Smooth muscle cell of the brain vasculature (primary cell): ENCODE measurements at regions not wholly inside any gene's neighbourhood (a gene's known extent, or its start where the extent isn't known, plus 50 kb on each side); places are given as distances from the start of the nearest gene placed in this dataset.

Experiments used
- DNase-seq: peaks from one replicate; pipeline ENCODE4 v3.0.0-alpha.2; 2012; ENCODE audit warnings: low read depth, low spot score

- DNase-seq, result no peak
Observed at GRCh38 chr15:97473627-97474026, 486.9 kb upstream of the ARRDC4 start.

GRCh38 chr15:97479957-97480356, 480.5 kb upstream of the ARRDC4 start:
- no peak for DNase-seq

- no peak for DNase-seq
Observed at GRCh38 chr15:97482521-97482920, 478.0 kb upstream of the ARRDC4 start.

- no peak for DNase-seq
Observed at GRCh38 chr15:97483232-97483631, 477.3 kb upstream of the ARRDC4 start.

- no peak for DNase-seq
Observed at GRCh38 chr15:97490429-97490828, 470.1 kb upstream of the ARRDC4 start.

GRCh38 chr15:97501291-97501690, 459.2 kb upstream of the ARRDC4 start:
- no peak for DNase-seq

GRCh38 chr15:97502038-97502437, 458.5 kb upstream of the ARRDC4 start:
- DNase-seq, result no peak

- DNase-seq, result peak; percentile 56
Observed at GRCh38 chr15:97504031-97504792, 456.3 kb upstream of the ARRDC4 start.

- DNase-seq, result no peak
Observed at GRCh38 chr15:97517737-97518136, 442.8 kb upstream of the ARRDC4 start.

GRCh38 chr15:97520689-97521088, 439.8 kb upstream of the ARRDC4 start:
- no peak for DNase-seq

GRCh38 chr15:97521381-97522285, 438.9 kb upstream of the ARRDC4 start:
- no peak for DNase-seq

GRCh38 chr15:97522347-97522746, 438.2 kb upstream of the ARRDC4 start:
- DNase-seq, result no peak

- no peak for DNase-seq
Observed at GRCh38 chr15:97525809-97526208, 434.7 kb upstream of the ARRDC4 start.

GRCh38 chr15:97528238-97528637, 432.3 kb upstream of the ARRDC4 start:
- no peak for DNase-seq

- no peak for DNase-seq
Observed at GRCh38 chr15:97545799-97546198, 414.7 kb upstream of the ARRDC4 start.

GRCh38 chr15:97547381-97547780, 413.1 kb upstream of the ARRDC4 start:
- no peak for DNase-seq

- DNase-seq, result no peak
Observed at GRCh38 chr15:97561529-97561928, 399.0 kb upstream of the ARRDC4 start.

GRCh38 chr15:97563516-97563915, 397.0 kb upstream of the ARRDC4 start:
- no peak for DNase-seq

GRCh38 chr15:97566961-97567360, 393.5 kb upstream of the ARRDC4 start:
- DNase-seq, result no peak

- no peak for DNase-seq
Observed at GRCh38 chr15:97567411-97567810, 393.1 kb upstream of the ARRDC4 start.

- DNase-seq, result no peak
Observed at GRCh38 chr15:97576929-97577645, 383.4 kb upstream of the ARRDC4 start.

- DNase-seq, result no peak
Observed at GRCh38 chr15:97585408-97585807, 375.1 kb upstream of the ARRDC4 start.
